Endothelial cell of hepatic sinusoid (primary cell): ENCODE measurements at regions not wholly inside any gene's neighbourhood (a gene's known extent, or its start where the extent isn't known, plus 50 kb on each side); places are given as distances from the start of the nearest gene placed in this dataset.

Experiments
- in situ Hi-C: cut with HindIII; loops from 2 replicates; pipeline ENCODE4 v1.10.0; 2017; ENCODE audit warnings: low sequenced_read_pairs

GRCh38 chr2:157125685-157126084 is 131.8 kb upstream of the GALNT5 start:
- in situ Hi-C loops, result no loop called here

GRCh38 chr2:157127249-157128012 is 130.1 kb upstream of the GALNT5 start:
- in situ Hi-C loops, result no loop called here

- in situ Hi-C loops, result no loop called here
These were observed 113.6 kb upstream of the GALNT5 start for GRCh38 chr2:157143901-157144300.

- in situ Hi-C loops, result no loop called here
These were observed 108.2 kb upstream of the GALNT5 start for GRCh38 chr2:157149270-157149669.

- in situ Hi-C loops, result no loop called here
These were observed 106.8 kb upstream of the GALNT5 start for GRCh38 chr2:157150747-157151146.

GRCh38 chr2:157152362-157152761 is 105.1 kb upstream of the GALNT5 start:
- in situ Hi-C loops, result no loop called here

- in situ Hi-C loops, result no loop called here
These were observed 101.5 kb upstream of the GALNT5 start for GRCh38 chr2:157155992-157156391.

- in situ Hi-C loops, result no loop called here
These were observed 99.4 kb upstream of the GALNT5 start for GRCh38 chr2:157158111-157158510.

- in situ Hi-C loops, result no loop called here
These were observed 98.1 kb upstream of the GALNT5 start for GRCh38 chr2:157159221-157159934.

- in situ Hi-C loops, result no loop called here
These were observed 97.4 kb upstream of the GALNT5 start for GRCh38 chr2:157160111-157160510.

GRCh38 chr2:157164370-157164769 is 93.1 kb upstream of the GALNT5 start:
- in situ Hi-C loops, result no loop called here

- in situ Hi-C loops, result no loop called here
These were observed 92.6 kb upstream of the GALNT5 start for GRCh38 chr2:157164891-157165290.

- in situ Hi-C loops, result no loop called here
These were observed 89.0 kb upstream of the GALNT5 start for GRCh38 chr2:157168501-157168900.

- in situ Hi-C loops, result no loop called here
These were observed 87.6 kb upstream of the GALNT5 start for GRCh38 chr2:157169889-157170288.

- in situ Hi-C loops, result no loop called here
These were observed 87.2 kb upstream of the GALNT5 start for GRCh38 chr2:157170299-157170698.

- in situ Hi-C loops, result no loop called here
These were observed 85.3 kb upstream of the GALNT5 start for GRCh38 chr2:157172239-157172638.

GRCh38 chr2:157172866-157173578 is 84.5 kb upstream of the GALNT5 start:
- in situ Hi-C loops, result no loop called here

- in situ Hi-C loops, result no loop called here
These were observed 83.7 kb upstream of the GALNT5 start for GRCh38 chr2:157173740-157174184.

GRCh38 chr2:157174321-157174720 is 83.2 kb upstream of the GALNT5 start:
- in situ Hi-C loops, result no loop called here

GRCh38 chr2:157176602-157177001 is 80.9 kb upstream of the GALNT5 start:
- in situ Hi-C loops, result no loop called here

- in situ Hi-C loops, result no loop called here
These were observed 78.6 kb upstream of the GALNT5 start for GRCh38 chr2:157178874-157179273.
